ENCODE measurements at regions not wholly inside any gene's neighbourhood (a gene's known extent, or its start where the extent isn't known, plus 50 kb on each side); places are given as distances from the start of the nearest gene placed in this dataset.

- no peak overlapping the region for H3K4me3 ChIP-seq (ENCODE audit: low read depth, poor library complexity, severe bottlenecking)
- DNase-seq (ENCODE audit: low spot score in 2 of 2), result no peak
- intact Hi-C loops (cut with DNase I; ENCODE audit: low total_unique reads), result no loop called here
- 59 to 61% methylated on average over 4 of the region's 4 CpGs for WGBS, 2 donors
- no peak for TF ChIP-seq POLR2A (IDR thresholded peaks at IDR 0.05)
- no peak for TF ChIP-seq CTCF (IDR thresholded peaks at IDR 0.05)
Observed at GRCh38 chr7:21107101-21107500, 320.4 kb upstream of the SP8 start.

DNA sequence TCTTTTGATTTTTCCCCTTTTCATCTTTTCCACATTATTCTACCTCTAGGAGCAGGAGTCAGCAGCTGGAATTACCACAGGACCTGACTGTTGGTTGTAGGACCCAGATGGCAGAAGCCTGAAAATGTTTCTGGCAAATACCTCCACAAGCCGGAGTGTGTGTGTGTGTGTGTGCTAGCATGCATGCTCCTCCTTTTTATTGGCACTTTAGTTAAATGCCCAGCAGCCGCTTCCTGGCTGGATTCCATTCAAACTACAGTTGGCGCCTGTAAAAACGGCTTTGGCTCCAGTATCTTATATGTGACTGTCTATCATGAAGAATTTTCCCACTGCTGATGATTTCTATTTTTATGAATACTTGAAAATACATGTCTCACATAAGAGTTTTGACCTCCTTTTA is 319.7 kb upstream of the SP4 start:
- TF ChIP-seq CTCF (IDR thresholded peaks at IDR 0.05) (no peak), POLR2A (IDR thresholded peaks at IDR 0.05) (no peak)
- WGBS, 2 donors, result 18 to 23% methylated on average over 4 of the region's 4 CpGs
- intact Hi-C loops (cut with DNase I; ENCODE audit: low total_unique reads), result no loop called here
- DNase-seq (ENCODE audit: low spot score in 2 of 2), result no peak
- H3K4me3 ChIP-seq (ENCODE audit: low read depth, poor library complexity, severe bottlenecking), result no peak overlapping the region

- intact Hi-C loops (cut with DNase I; ENCODE audit: low total_unique reads), result no loop called here
- 86 to 87% methylated on average over 5 of the region's 5 CpGs for WGBS, 2 donors
- H3K4me3 ChIP-seq (ENCODE audit: low read depth, poor library complexity, severe bottlenecking), result no peak overlapping the region
- DNase-seq (ENCODE audit: low spot score in 2 of 2), result no peak
- TF ChIP-seq POLR2A (IDR thresholded peaks at IDR 0.05) (no peak), CTCF (IDR thresholded peaks at IDR 0.05) (no peak)
Observed at GRCh38 chr7:21113609-21114415, 314.1 kb upstream of the SP4 start.

DNA sequence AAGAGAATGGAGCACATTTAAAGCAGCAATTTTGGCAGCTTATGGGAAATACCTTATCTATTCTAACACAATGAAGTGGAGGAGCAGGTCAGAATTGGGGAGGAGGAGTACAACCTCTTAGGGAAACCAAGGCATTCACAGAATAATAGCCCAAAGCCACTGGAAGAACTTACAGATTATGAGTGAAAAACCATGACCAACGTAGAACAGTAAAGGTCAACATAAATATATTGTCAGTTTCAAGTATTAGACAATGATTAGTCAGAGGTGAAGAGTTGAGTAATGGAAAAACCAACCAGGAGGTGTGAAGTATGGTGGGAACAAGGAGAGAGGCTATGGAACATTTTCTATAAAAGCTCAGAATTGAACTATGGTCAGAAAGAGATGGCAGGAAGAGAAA is 304.3 kb upstream of the SP4 start:
- DNase-seq (ENCODE audit: low spot score in 2 of 2), result no peak
- intact Hi-C loops (cut with DNase I; ENCODE audit: low total_unique reads), result no loop called here
- no peak overlapping the region for H3K4me3 ChIP-seq (ENCODE audit: low read depth, poor library complexity, severe bottlenecking)
- TF ChIP-seq POLR2A (IDR thresholded peaks at IDR 0.05) (no peak), CTCF (IDR thresholded peaks at IDR 0.05) (no peak)
- WGBS, 2 donors, result 56 to 75% methylated on average over 1 of the region's 1 CpG

DNA sequence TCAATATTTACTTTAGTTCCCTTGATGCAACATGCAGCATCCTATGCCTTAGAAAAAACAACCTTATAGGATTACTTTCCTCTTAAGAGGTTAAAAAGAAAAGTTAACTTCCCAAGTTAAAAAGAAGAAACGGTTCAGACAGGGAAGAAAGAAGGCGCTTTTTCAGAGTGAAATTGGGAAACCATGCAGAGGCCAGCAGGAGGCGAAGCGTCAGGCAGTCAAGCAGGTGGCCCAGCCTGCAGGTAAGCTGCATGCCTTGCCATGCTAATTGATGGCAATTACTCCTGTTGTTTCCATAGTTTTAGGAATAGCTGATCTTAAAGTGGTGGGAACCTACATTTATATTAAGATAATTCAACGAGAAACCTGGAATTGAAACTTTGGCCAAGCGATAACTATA is 302.6 kb upstream of the SP4 start:
- intact Hi-C loops (cut with DNase I; ENCODE audit: low total_unique reads), result no loop called here
- WGBS, 2 donors, result 60 to 61% methylated on average over 6 of the region's 6 CpGs
- no peak overlapping the region for H3K4me3 ChIP-seq (ENCODE audit: low read depth, poor library complexity, severe bottlenecking)
- no peak for TF ChIP-seq POLR2A (IDR thresholded peaks at IDR 0.05)
- no peak for TF ChIP-seq CTCF (IDR thresholded peaks at IDR 0.05)
- no peak for DNase-seq (ENCODE audit: low spot score in 2 of 2)

Measured in lower leg skin (tissue), 4 donors.